ENCODE measurements at regions not wholly inside any gene's neighbourhood (a gene's known extent, or its start where the extent isn't known, plus 50 kb on each side); places are given as distances from the start of the nearest gene placed in this dataset.

DNA sequence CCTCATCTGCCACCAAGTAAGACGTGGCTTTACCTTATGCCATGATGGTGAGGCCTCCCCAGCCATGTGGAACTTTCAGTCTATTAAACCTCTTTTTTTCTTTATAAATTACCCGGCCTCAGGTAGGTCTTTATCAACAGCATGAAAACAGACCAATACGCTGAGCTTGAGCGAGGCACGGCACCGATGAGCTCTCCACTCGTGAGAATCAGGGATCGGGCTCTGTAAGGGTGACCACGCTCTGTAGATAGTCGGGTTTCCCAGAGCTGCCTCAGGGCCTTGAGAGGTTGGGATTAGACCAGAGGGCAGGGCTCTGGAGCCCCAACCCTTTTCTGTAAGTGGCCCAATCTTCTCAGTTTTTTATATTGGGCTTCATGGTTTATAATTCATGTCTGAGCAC, 360.3 kb upstream of the MYT1L start:
- TF ChIP-seq, protein P1, sequence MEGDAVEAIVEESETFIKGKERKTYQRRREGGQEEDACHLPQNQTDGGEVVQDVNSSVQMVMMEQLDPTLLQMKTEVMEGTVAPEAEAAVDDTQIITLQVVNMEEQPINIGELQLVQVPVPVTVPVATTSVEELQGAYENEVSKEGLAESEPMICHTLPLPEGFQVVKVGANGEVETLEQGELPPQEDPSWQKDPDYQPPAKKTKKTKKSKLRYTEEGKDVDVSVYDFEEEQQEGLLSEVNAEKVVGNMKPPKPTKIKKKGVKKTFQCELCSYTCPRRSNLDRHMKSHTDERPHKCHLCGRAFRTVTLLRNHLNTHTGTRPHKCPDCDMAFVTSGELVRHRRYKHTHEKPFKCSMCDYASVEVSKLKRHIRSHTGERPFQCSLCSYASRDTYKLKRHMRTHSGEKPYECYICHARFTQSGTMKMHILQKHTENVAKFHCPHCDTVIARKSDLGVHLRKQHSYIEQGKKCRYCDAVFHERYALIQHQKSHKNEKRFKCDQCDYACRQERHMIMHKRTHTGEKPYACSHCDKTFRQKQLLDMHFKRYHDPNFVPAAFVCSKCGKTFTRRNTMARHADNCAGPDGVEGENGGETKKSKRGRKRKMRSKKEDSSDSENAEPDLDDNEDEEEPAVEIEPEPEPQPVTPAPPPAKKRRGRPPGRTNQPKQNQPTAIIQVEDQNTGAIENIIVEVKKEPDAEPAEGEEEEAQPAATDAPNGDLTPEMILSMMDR (IDR thresholded peaks at IDR 0.05 in 2 of 3, conservative IDR thresholded peaks at IDR 0.05 in 1 of 3; ENCODE audit: borderline replicate concordance in 1 of 3, insufficient read depth in 1 of 3, low read depth in 2 of 3, low read length in 2 of 3) = no peak
- no peak for TF ChIP-seq POLR2AphosphoS5 (IDR thresholded peaks at IDR 0.05; ENCODE audit: low read depth, low read length)
- TF ChIP-seq ZFX (IDR thresholded peaks at IDR 0.05) = no peak
- no peak for TF ChIP-seq YY1 (IDR thresholded peaks at IDR 0.05; ENCODE audit: extremely low read depth, insufficient replicate concordance, low read depth, low read length)
- TF ChIP-seq, protein P2, sequence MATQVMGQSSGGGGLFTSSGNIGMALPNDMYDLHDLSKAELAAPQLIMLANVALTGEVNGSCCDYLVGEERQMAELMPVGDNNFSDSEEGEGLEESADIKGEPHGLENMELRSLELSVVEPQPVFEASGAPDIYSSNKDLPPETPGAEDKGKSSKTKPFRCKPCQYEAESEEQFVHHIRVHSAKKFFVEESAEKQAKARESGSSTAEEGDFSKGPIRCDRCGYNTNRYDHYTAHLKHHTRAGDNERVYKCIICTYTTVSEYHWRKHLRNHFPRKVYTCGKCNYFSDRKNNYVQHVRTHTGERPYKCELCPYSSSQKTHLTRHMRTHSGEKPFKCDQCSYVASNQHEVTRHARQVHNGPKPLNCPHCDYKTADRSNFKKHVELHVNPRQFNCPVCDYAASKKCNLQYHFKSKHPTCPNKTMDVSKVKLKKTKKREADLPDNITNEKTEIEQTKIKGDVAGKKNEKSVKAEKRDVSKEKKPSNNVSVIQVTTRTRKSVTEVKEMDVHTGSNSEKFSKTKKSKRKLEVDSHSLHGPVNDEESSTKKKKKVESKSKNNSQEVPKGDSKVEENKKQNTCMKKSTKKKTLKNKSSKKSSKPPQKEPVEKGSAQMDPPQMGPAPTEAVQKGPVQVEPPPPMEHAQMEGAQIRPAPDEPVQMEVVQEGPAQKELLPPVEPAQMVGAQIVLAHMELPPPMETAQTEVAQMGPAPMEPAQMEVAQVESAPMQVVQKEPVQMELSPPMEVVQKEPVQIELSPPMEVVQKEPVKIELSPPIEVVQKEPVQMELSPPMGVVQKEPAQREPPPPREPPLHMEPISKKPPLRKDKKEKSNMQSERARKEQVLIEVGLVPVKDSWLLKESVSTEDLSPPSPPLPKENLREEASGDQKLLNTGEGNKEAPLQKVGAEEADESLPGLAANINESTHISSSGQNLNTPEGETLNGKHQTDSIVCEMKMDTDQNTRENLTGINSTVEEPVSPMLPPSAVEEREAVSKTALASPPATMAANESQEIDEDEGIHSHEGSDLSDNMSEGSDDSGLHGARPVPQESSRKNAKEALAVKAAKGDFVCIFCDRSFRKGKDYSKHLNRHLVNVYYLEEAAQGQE (IDR thresholded peaks at IDR 0.05; ENCODE audit: low read depth) = no peak
- TF ChIP-seq POLR2A (IDR thresholded peaks at IDR 0.05; ENCODE audit: borderline replicate concordance, extremely low read depth, insufficient read depth, insufficient read length) = no peak
- no peak for TF ChIP-seq EZH2 (IDR thresholded peaks at IDR 0.05)

Measured in HCT116 (cell line).